Cardiac septum (tissue), 1 donor: ENCODE measurements at regions not wholly inside any gene's neighbourhood (a gene's known extent, or its start where the extent isn't known, plus 50 kb on each side); places are given as distances from the start of the nearest gene placed in this dataset.

Experiments used
- DNase-seq: peaks from one replicate; pipeline ENCODE4 v3.0.0-alpha.2; 2020; ENCODE audit warnings: low spot score
- intact Hi-C: fragments of 100-400 bp; cut with DNase I; formaldehyde crosslinking; loops from one replicate; pipeline ENCODE4 v1.14.0; 2022
- donor health status: DM: no; HTN: no; CAD: no.

- DNase-seq: no peak
- intact Hi-C loops: no loop called here
Measured at GRCh38 chr3:141418751-141419150, 50.4 kb downstream of the ZBTB38 start.

GRCh38 chr3:141419946-141420345 lies 51.6 kb downstream of the ZBTB38 start:
- intact Hi-C loops: no loop called here

DNA sequence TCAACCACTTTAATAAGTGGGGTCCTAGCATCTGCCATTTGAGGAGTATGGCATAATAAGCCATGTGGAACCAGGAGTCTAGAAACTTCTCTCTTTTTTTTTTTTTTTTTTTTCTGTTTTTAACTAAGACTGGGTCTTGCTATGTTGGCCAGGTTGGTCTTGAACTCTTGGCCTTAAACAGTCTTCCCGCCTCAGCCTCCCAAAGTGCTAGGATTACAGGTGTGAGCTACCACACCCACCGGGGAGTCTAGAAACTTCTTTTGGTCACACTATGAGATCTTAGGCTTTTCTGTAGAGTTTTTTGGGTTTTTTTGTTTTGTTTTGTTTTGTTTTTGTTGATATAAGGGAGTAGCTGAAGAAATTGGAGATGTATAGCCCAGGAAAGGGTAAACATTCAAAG lies 52.9 kb downstream of the ZBTB38 start:
- intact Hi-C loops: no loop called here
- no peak for DNase-seq

More at GRCh38 chr3:141419946-141420345, 51.6 kb downstream of the ZBTB38 start:
- DNase-seq: no peak

- no peak for DNase-seq
- intact Hi-C loops: no loop called here
Measured at GRCh38 chr3:141421639-141422319, 53.5 kb downstream of the ZBTB38 start.

- no peak for DNase-seq
- intact Hi-C loops: no loop called here
Measured at GRCh38 chr3:141422961-141423582, 54.8 kb downstream of the ZBTB38 start.

- DNase-seq: no peak
- intact Hi-C loops: no loop called here
Measured at GRCh38 chr3:141425523-141426233, 57.4 kb downstream of the ZBTB38 start.

GRCh38 chr3:141426404-141427034 lies 58.2 kb downstream of the ZBTB38 start:
- intact Hi-C loops: no loop called here

DNA sequence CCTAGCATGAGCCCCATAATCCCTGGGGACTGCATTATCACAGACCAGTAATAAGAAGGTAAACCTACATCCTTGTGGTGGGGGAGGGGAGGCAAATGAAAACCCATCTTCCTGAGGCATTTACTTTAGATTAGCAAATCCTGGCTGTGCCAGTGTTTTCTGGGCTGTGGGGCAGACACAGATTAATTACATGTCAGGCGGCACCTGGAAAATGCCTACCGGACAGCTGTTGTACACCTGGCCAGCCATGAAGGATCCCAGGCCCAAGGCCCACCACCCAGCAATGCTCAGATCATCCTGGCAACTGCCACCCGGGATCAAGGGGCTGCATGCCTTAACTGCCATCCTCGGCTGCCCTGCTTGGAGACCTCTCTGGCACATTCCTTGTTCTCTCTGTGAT lies 59.1 kb upstream of the RASA2 start:
- DNase-seq: no peak
- intact Hi-C loops: loop anchor here (2.0 kb wide), 1 partner anchor 15 kb away; no protein-coding TSS in a partner anchor

More at GRCh38 chr3:141426404-141427034, 58.2 kb downstream of the ZBTB38 start:
- peak; percentile 92 for DNase-seq

DNA sequence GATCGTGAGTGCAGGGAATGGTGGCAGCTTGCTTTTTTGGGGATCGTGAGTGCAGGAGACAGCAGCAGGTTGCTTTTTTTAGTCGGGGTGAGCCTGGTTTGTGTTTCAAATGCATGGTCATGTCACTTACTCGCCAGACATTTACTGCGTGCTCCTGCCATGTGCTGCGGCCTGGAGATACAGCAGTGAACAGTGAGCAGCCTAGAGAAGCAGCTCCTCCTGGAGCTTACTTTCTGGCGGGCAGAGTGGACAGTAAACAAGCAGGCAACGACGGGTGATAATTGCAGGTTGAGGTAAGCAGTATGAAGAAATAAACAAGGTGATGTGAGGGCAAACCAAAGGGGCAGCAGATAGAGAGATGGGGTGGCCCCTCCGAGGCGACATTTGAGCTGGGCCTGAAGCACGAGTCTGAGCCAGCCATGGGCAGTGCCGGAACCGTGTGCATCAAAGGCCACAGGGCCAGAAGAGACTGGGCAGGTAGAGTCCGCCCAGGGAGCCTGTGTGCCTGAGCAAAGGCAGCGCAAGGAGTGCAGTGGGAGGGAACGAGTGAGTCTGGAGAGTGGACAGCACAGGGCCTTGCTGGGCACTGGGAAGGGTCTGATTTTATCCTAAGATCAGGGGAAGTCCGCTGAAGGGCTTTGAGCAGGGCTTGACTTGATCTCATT lies 57.3 kb upstream of the RASA2 start:
- no peak for DNase-seq

GRCh38 chr3:141430316-141430715 lies 56.5 kb upstream of the RASA2 start:
- intact Hi-C loops: no loop called here
- DNase-seq: no peak

More for the DNA sequence above, 57.3 kb upstream of the RASA2 start:
- intact Hi-C loops: loop anchor here (2.0 kb wide), 1 partner anchor 17 kb away; no protein-coding TSS in a partner anchor

DNA sequence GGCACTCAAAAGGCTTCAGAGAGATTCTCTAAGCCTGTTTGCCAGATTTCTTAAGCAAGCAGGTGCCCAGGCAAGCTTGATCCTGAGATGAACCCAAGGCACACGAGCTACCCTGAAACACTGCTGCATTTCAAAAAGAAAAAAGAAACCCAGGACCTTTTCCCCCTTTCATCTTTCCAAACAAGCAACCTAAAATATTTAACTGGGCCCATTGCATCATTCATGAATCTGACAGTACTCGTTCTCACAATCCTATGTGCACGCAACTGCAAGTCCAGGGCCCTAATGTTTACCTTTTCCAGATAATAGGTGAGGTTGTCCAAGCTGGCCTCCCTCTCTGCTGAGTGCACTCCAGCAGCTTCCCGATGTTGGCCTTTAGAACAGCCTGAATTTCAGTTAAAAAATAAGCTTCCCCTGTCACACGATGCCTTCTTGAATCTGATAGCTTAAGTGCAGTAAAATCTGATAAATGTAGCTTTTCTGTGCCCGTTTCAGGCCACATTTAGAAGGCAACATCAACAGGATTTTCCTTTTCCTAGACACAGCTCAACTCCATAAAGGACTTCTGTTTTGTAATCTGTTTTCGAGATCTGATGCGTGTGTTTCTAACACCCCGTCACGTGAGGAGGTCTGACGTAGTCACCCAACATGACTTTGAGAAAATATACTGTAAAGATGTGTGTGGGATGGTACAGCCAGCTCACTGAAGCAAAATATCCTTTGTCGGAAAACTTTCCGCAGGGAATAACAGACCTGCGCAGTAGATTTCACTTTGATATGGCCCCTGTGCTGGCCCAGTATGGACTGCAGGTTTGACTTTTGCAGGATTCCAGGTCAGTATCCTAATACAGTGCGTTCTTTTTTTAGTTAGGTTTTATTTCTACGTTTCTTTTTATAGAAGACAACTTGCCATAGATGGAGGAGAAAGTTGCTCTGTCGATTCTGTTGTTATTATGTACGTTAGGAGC lies 55.1 kb upstream of the RASA2 start:
- DNase-seq: no peak
- intact Hi-C loops: no loop called here

DNA sequence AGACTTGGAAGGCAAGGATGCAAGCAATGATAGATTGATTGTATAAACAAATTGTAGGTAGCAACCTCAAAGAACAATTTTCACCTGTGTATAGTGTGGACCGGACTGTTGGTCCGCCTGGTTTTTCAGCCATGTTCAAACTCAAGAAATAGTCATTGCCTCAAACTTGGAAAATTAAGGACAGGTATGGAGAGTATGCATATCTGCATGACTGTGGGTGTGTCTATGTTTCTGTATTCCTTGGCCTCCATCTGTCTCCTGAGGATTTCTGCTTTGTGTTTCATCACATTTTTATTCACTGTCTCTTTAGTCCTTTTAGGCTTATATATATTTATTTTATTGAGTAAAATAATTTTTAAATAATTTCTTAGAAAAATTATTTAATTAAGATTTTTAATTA lies 53.9 kb upstream of the RASA2 start:
- intact Hi-C loops: no loop called here
- no peak for DNase-seq

- intact Hi-C loops: no loop called here
- DNase-seq: no peak
Measured at GRCh38 chr3:141434255-141434654, 52.6 kb upstream of the RASA2 start.

GRCh38 chr3:141436180-141436579 lies 50.6 kb upstream of the RASA2 start:
- intact Hi-C loops: no loop called here
- no peak for DNase-seq
